Thyroid gland (tissue), 4 donors: ENCODE measurements at regions not wholly inside any gene's neighbourhood (a gene's known extent, or its start where the extent isn't known, plus 50 kb on each side); places are given as distances from the start of the nearest gene placed in this dataset.
A peak's percentile ranks its signal among the peaks of the same experiment; 100 is the strongest.

Source experiments
- DNase-seq, 2 donors: peaks; one replicate each; pipeline ENCODE4 v3.0.0-alpha.2; 2019
- H3K27ac ChIP-seq, 3 donors: fragments of 200-600 bp; sonication (generic); 1 replicate in 2 of 3; 2 replicates in 1 of 3; pipeline ENCODE4 v1.5.1; 2016 to 2019; ENCODE audit warnings: mild to moderate bottlenecking in 1 of 3, moderate library complexity in 1 of 3
- H3K27me3 ChIP-seq: fragments of 200-600 bp; sonication (generic); one replicate; pipeline ENCODE4 v1.5.1; 2019
- H3K36me3 ChIP-seq, 2 donors: fragments of 200-600 bp; sonication (generic); one replicate each; pipeline ENCODE4 v1.5.1; 2016 to 2019
- H3K4me1 ChIP-seq, 2 donors: fragments of 200-600 bp; sonication (generic); one replicate each; pipeline ENCODE4 v1.5.1; 2017 to 2019
- H3K4me3 ChIP-seq, 3 donors: fragments of 200-600 bp; sonication (generic); replicated peaks in 1 of 3; 1 replicate in 2 of 3; 2 replicates in 1 of 3; pipeline ENCODE4 v1.5.1; 2016; ENCODE audit warnings: mild to moderate bottlenecking in 1 of 3
- H3K9me3 ChIP-seq: fragments of 200-600 bp; sonication (generic); one replicate; pipeline ENCODE4 v1.5.1; 2017
- CTCF ChIP-seq, 6 experiments: fragments of 200-600 bp in 3 of 6; fragments of 450-650 bp in 3 of 6; sonication (generic) in 3 of 6; IDR thresholded peaks; one replicate each; pipeline ENCODE4 v1.5.1; 2016 to 2019; ENCODE audit warnings: antibody characterized with exemption in 6 of 6, mild to moderate bottlenecking in 2 of 6, inconsistent platforms in 1 of 6, moderate library complexity in 1 of 6
- POLR2A ChIP-seq, 2 donors: fragments of 450-650 bp; IDR thresholded peaks; one replicate each; pipeline ENCODE4 v1.6.1; 2017; ENCODE audit warnings: antibody characterized with exemption in 2 of 2, mild to moderate bottlenecking in 2 of 2, moderate library complexity in 1 of 2
- WGBS, 2 donors: methylation state at CpG; one replicate each; pipeline ENCODE4 v1.1.5; 2017; 5-methylcytosine and 5-hydroxymethylcytosine counted together
- intact Hi-C: fragments of 100-400 bp; cut with DNase I; formaldehyde crosslinking; loops from one replicate; pipeline ENCODE4 v1.15.1; 2023

DNA sequence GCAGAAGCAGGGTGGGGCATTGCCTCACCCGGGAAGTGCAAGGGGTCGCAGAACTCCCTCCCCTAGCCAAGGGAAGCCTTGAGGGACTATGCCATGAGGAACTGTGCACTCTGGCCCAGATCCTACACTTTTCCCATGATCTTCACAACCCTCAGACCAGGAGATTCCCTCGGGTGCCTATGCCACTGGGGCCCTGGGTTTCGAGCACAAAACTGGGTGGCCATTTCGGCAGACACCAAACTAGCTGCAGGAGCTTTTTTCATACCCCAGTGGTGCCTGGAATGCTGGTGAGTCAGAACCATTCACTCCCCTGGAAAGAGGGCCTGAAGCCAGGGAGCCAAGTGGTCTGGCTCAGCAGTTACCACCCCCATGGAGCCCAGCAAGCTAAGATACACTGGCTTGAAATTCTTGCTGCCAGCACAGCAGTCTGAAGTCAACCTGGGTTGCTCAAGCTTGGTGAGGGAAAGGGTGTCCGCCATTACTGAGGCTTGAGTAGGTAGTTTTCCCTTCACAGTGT lies 573.7 kb upstream of the ANO3 start:
- intact Hi-C loops = no loop called here
- 82 to 83% methylated on average over 6 of the region's 6 CpGs for WGBS, 2 donors
- DNase-seq = peak; percentile 40 to 70

GRCh38 chr11:25766332-25767015 lies 565.5 kb upstream of the ANO3 start:
- TF ChIP-seq POLR2A (IDR thresholded peaks at IDR 0.05) = no peak
- TF ChIP-seq CTCF (IDR thresholded peaks at IDR 0.05) = no peak

More for the DNA sequence above, 573.7 kb upstream of the ANO3 start:
- Histone ChIP-seq H3K4me3 (no peak overlapping the region), H3K27ac (no peak overlapping the region), H3K36me3 (no peaks in the 10 kb centered on the region), H3K9me3 (no peaks in the 10 kb centered on the region), H3K4me1 (peaks cover 0 to 9% of the 10 kb centered on the region in 2 donors), H3K27me3 (no peaks in the 10 kb centered on the region)
- TF ChIP-seq CTCF (IDR thresholded peaks at IDR 0.05) = no peak
- TF ChIP-seq POLR2A (IDR thresholded peaks at IDR 0.05) = no peak

DNA sequence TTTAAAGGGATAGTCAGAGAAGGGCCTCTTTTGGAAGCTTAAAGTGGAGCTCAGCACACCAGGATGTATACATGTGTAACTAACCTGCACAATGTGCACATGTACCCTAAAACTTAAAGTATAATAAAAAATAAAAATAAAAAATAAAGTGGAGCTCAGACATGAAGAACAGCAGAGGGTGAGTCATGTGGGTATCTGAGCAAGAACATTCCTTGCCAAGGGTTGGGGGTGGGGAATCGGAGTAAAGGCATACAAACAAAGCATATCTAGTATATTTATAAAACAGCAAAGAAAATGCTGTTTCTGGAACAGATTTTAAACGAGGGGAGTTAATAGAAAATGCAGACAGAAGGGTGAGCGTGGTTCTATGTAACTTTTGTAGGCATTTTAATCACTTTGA lies 562.6 kb upstream of the ANO3 start:
- Histone ChIP-seq H3K36me3 (no peaks in the 10 kb centered on the region), H3K27ac (no peak overlapping the region), H3K4me1 (peaks cover 0 to 5% of the 10 kb centered on the region in 2 donors), H3K4me3 (no peak overlapping the region), H3K27me3 (no peaks in the 10 kb centered on the region), H3K9me3 (no peaks in the 10 kb centered on the region)
- DNase-seq = peak in 1 of 2 donors; percentile 27
- intact Hi-C loops = no loop called here
- TF ChIP-seq POLR2A (IDR thresholded peaks at IDR 0.05) (no peak), CTCF (IDR thresholded peaks at IDR 0.05) (no peak)
- WGBS, 2 donors = 74 to 76% methylated on average over 3 of the region's 3 CpGs

More at GRCh38 chr11:25766332-25767015, 565.5 kb upstream of the ANO3 start:
- DNase-seq = no peak
- Histone ChIP-seq H3K27me3 (no peaks in the 10 kb centered on the region), H3K4me3 (no peak overlapping the region), H3K4me1 (peaks cover 0 to 5% of the 10 kb centered on the region in 2 donors), H3K9me3 (no peaks in the 10 kb centered on the region), H3K27ac (no peak overlapping the region), H3K36me3 (no peaks in the 10 kb centered on the region)
- intact Hi-C loops = no loop called here
- WGBS, 2 donors = 75 to 85% methylated on average over 4 of the region's 4 CpGs

GRCh38 chr11:25771605-25772004 lies 560.3 kb upstream of the ANO3 start:
- intact Hi-C loops = no loop called here
- no peaks in the 10 kb centered on the region for H3K9me3 ChIP-seq
- no peaks in the 10 kb centered on the region for H3K27me3 ChIP-seq
- H3K27ac ChIP-seq = no peak overlapping the region
- no peak for DNase-seq
- TF ChIP-seq POLR2A (IDR thresholded peaks at IDR 0.05) (no peak), CTCF (IDR thresholded peaks at IDR 0.05) (no peak)
- H3K4me3 ChIP-seq = no peak overlapping the region
- H3K36me3 ChIP-seq = no peaks in the 10 kb centered on the region
- peaks cover 0 to 5% of the 10 kb centered on the region in 2 donors for H3K4me1 ChIP-seq
- 59 to 82% methylated on average over 4 of the region's 4 CpGs for WGBS, 2 donors

DNA sequence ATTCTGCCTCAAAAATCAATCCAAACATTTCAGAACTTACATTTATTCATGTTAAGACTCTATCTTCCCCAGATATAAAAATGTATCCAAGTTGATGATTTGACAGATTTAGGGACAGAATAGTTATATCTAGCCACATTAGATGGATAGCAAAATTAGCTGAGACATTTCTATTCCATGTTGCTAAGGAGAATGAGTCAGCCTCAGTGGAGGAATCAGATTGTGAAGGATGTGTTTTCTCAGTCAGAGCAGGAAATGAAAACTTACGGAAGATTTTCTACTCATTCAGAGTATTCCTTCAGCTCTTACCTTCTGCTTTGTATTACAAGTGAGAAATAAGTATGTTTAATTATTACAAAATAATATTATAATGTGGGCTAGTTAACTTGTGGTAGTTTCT lies 556.3 kb upstream of the ANO3 start:
- no peak overlapping the region for H3K4me3 ChIP-seq
- no peak for DNase-seq
- whole genome bisulfite sequencing, 2 donors = 67 to 78% methylated on average over 1 of the region's 1 CpG
- H3K4me1 ChIP-seq = no peaks in the 10 kb centered on the region
- no peaks in the 10 kb centered on the region for H3K27me3 ChIP-seq
- TF ChIP-seq POLR2A (IDR thresholded peaks at IDR 0.05) (no peak), CTCF (IDR thresholded peaks at IDR 0.05) (no peak)
- intact Hi-C loops = no loop called here
- H3K36me3 ChIP-seq = no peaks in the 10 kb centered on the region
- no peaks in the 10 kb centered on the region for H3K9me3 ChIP-seq
- no peak overlapping the region for H3K27ac ChIP-seq
